C4-2B (cell line): ENCODE measurements at regions not wholly inside any gene's neighbourhood (a gene's known extent, or its start where the extent isn't known, plus 50 kb on each side); places are given as distances from the start of the nearest gene placed in this dataset.
"Not testable (repeated sequence)": the region's sequence is repeated elsewhere in the genome, so short reads cannot be mapped to it uniquely, and the experiment has no call there.

Experiments used
- ZFX ChIP-seq: fragments of 450-650 bp; IDR thresholded peaks from 2 replicates; pipeline ENCODE4 v1.6.1; 2017
- TF ChIP-seq, protein P1 (sequence below): fragments of 450-650 bp; conservative IDR thresholded peaks from 2 replicates; pipeline ENCODE4 v1.5.1; 2017; ENCODE audit warnings: mild to moderate bottlenecking

DNA sequence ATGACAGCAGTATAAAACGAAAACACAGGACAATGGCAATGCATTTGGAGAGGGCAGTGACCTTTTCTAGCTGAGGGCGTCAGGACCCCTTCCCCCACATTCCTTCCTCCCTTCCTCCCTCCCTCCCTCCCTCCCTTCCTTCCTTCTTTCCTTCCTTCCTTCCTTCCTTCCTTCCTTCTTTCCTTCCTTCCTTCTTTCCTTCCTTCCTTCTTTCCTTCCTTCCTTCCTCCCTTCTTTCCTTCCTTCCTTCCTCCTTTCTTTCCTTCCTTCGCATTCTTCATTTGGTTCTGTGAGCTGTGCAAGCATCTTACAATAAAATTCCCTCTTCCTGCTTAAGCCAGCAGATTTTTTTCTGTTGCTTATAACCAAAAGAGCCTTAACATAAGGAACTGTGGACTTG lies 76.7 kb upstream of the FYN start:
- TF ChIP-seq, protein P1, sequence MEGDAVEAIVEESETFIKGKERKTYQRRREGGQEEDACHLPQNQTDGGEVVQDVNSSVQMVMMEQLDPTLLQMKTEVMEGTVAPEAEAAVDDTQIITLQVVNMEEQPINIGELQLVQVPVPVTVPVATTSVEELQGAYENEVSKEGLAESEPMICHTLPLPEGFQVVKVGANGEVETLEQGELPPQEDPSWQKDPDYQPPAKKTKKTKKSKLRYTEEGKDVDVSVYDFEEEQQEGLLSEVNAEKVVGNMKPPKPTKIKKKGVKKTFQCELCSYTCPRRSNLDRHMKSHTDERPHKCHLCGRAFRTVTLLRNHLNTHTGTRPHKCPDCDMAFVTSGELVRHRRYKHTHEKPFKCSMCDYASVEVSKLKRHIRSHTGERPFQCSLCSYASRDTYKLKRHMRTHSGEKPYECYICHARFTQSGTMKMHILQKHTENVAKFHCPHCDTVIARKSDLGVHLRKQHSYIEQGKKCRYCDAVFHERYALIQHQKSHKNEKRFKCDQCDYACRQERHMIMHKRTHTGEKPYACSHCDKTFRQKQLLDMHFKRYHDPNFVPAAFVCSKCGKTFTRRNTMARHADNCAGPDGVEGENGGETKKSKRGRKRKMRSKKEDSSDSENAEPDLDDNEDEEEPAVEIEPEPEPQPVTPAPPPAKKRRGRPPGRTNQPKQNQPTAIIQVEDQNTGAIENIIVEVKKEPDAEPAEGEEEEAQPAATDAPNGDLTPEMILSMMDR, result not testable (repeated sequence)
- not testable (repeated sequence) for TF ChIP-seq ZFX
